GM18499 (cell line): ENCODE measurements at regions not wholly inside any gene's neighbourhood (a gene's known extent, or its start where the extent isn't known, plus 50 kb on each side); places are given as distances from the start of the nearest gene placed in this dataset.
"Not testable (repeated sequence)": the region's sequence is repeated elsewhere in the genome, so short reads cannot be mapped to it uniquely, and the experiment has no call there.

ENCODE experiments used
- ATAC-seq: cut with Tn5 transposase; IDR thresholded peaks from one replicate; pipeline ENCODE4 v1.9.1; 2021; ENCODE audit warnings: moderate number of reproducible peaks; ENCODE audit not compliant: insufficient read depth, unreplicated experiment

GRCh38 chr2:160628020-160628637 is 134.5 kb upstream of the RBMS1 start:
- ATAC-seq: not testable (repeated sequence)

GRCh38 chr2:160628811-160629210 is 135.2 kb upstream of the RBMS1 start:
- no peak for ATAC-seq

- no peak for ATAC-seq
These were observed 137.4 kb upstream of the RBMS1 start for GRCh38 chr2:160630801-160631590.

- ATAC-seq: no peak
These were observed 138.7 kb upstream of the RBMS1 start for GRCh38 chr2:160632084-160632975.

- no peak for ATAC-seq
These were observed 140.8 kb upstream of the RBMS1 start for GRCh38 chr2:160634436-160634835.

- ATAC-seq: no peak
These were observed 141.9 kb upstream of the RBMS1 start for GRCh38 chr2:160635488-160635887.

GRCh38 chr2:160639472-160639871 is 145.9 kb upstream of the RBMS1 start:
- no peak for ATAC-seq

- no peak for ATAC-seq
These were observed 153.3 kb upstream of the RBMS1 start for GRCh38 chr2:160646684-160647444.

- no peak for ATAC-seq
These were observed 154.5 kb upstream of the RBMS1 start for GRCh38 chr2:160647967-160648685.

GRCh38 chr2:160649698-160650097 is 156.1 kb upstream of the RBMS1 start:
- no peak for ATAC-seq

GRCh38 chr2:160650196-160651118 is 156.8 kb upstream of the RBMS1 start:
- no peak for ATAC-seq

GRCh38 chr2:160651416-160652200 is 158.0 kb upstream of the RBMS1 start:
- no peak for ATAC-seq

- no peak for ATAC-seq
These were observed 158.6 kb upstream of the RBMS1 start for GRCh38 chr2:160652236-160652635.

- ATAC-seq: no peak
These were observed 163.6 kb upstream of the RBMS1 start for GRCh38 chr2:160657196-160657595.

GRCh38 chr2:160658851-160659250 is 165.2 kb upstream of the RBMS1 start:
- ATAC-seq: no peak

- no peak for ATAC-seq
These were observed 167.1 kb upstream of the RBMS1 start for GRCh38 chr2:160660741-160661140.

GRCh38 chr2:160664603-160665140 is 171.1 kb upstream of the RBMS1 start:
- no peak for ATAC-seq
